ENCODE measurements at regions not wholly inside any gene's neighbourhood (a gene's known extent, or its start where the extent isn't known, plus 50 kb on each side); places are given as distances from the start of the nearest gene placed in this dataset.

- no peaks in the 10 kb centered on the region for H3K4me1 Mint-ChIP-seq
- H3K27ac Mint-ChIP-seq, result no peak overlapping the region
- ChIA-PET CTCF (interaction anchor here (1.1 kb wide), 1 partner anchor 10 kb away, joined by 3 read pairs; no protein-coding TSS in a partner anchor), POLR2A (no interaction called here)
- H3K36me3 Mint-ChIP-seq (ENCODE audit: low read depth), result no peaks in the 10 kb centered on the region
- H3K9me3 Mint-ChIP-seq, result peaks cover 9% of the 10 kb centered on the region
- H3K4me3 Mint-ChIP-seq, result no peak overlapping the region
- H3K27me3 Mint-ChIP-seq, result no peaks in the 10 kb centered on the region
- no peak for DNase-seq
These were observed 350.1 kb upstream of the PCDH7 start for GRCh38 chr4:30370105-30370504.

- H3K36me3 Mint-ChIP-seq (ENCODE audit: low read depth), result no peaks in the 10 kb centered on the region
- no peak overlapping the region for H3K27ac Mint-ChIP-seq
- H3K9me3 Mint-ChIP-seq, result peaks cover 2% of the 10 kb centered on the region
- H3K4me3 Mint-ChIP-seq, result no peak overlapping the region
- no peaks in the 10 kb centered on the region for H3K27me3 Mint-ChIP-seq
- ChIA-PET CTCF (interaction anchor here (1.5 kb wide), 1 partner anchor 10 kb away, joined by 3 read pairs; no protein-coding TSS in a partner anchor), POLR2A (no interaction called here)
- no peaks in the 10 kb centered on the region for H3K4me1 Mint-ChIP-seq
- no peak for DNase-seq
These were observed 339.7 kb upstream of the PCDH7 start for GRCh38 chr4:30380404-30380998.

GRCh38 chr4:30385650-30386049 is 334.5 kb upstream of the PCDH7 start:
- POLR2A ChIA-PET, result no interaction called here
- DNase-seq, result no peak
- CTCF ChIA-PET, result no interaction called here
- no peaks in the 10 kb centered on the region for H3K4me1 Mint-ChIP-seq
- no peaks in the 10 kb centered on the region for H3K36me3 Mint-ChIP-seq (ENCODE audit: low read depth)
- H3K27me3 Mint-ChIP-seq, result no peaks in the 10 kb centered on the region
- H3K27ac Mint-ChIP-seq, result no peak overlapping the region
- no peak overlapping the region for H3K4me3 Mint-ChIP-seq
- no peaks in the 10 kb centered on the region for H3K9me3 Mint-ChIP-seq

- H3K27ac Mint-ChIP-seq, result no peak overlapping the region
- no peaks in the 10 kb centered on the region for H3K4me1 Mint-ChIP-seq
- H3K27me3 Mint-ChIP-seq, result no peaks in the 10 kb centered on the region
- no peak for DNase-seq
- H3K36me3 Mint-ChIP-seq (ENCODE audit: low read depth), result no peaks in the 10 kb centered on the region
- peaks cover 1% of the 10 kb centered on the region for H3K9me3 Mint-ChIP-seq
- H3K4me3 Mint-ChIP-seq, result no peak overlapping the region
- CTCF ChIA-PET, result no interaction called here
- POLR2A ChIA-PET, result no interaction called here
These were observed 333.8 kb upstream of the PCDH7 start for GRCh38 chr4:30386266-30386895.

- peaks cover 19% of the 10 kb centered on the region for H3K9me3 Mint-ChIP-seq
- H3K27me3 Mint-ChIP-seq, result no peaks in the 10 kb centered on the region
- no peak overlapping the region for H3K4me3 Mint-ChIP-seq
- CTCF ChIA-PET, result interaction anchor here (0.6 kb wide), 1 partner anchor 61 kb away, joined by 3 read pairs; no protein-coding TSS in a partner anchor
- DNase-seq, result no peak
- H3K4me1 Mint-ChIP-seq, result no peaks in the 10 kb centered on the region
- no peaks in the 10 kb centered on the region for H3K36me3 Mint-ChIP-seq (ENCODE audit: low read depth)
- no peak overlapping the region for H3K27ac Mint-ChIP-seq
- POLR2A ChIA-PET, result no interaction called here
These were observed 324.3 kb upstream of the PCDH7 start for GRCh38 chr4:30395902-30396301.

- Mint-ChIP-seq H3K27ac (no peak overlapping the region), H3K4me3 (no peak overlapping the region), H3K36me3 (ENCODE audit: low read depth) (no peaks in the 10 kb centered on the region), H3K4me1 (no peaks in the 10 kb centered on the region), H3K9me3 (peaks cover 16% of the 10 kb centered on the region), H3K27me3 (no peaks in the 10 kb centered on the region)
- CTCF ChIA-PET, result no interaction called here
- DNase-seq, result no peak
- POLR2A ChIA-PET, result no interaction called here
These were observed 323.2 kb upstream of the PCDH7 start for GRCh38 chr4:30396772-30397475.

- Mint-ChIP-seq H3K36me3 (ENCODE audit: low read depth) (no peaks in the 10 kb centered on the region), H3K27ac (no peak overlapping the region), H3K4me3 (no peak overlapping the region), H3K4me1 (no peaks in the 10 kb centered on the region), H3K27me3 (no peaks in the 10 kb centered on the region), H3K9me3 (peaks cover 9% of the 10 kb centered on the region)
- DNase-seq, result no peak
- ChIA-PET CTCF (no interaction called here), POLR2A (no interaction called here)
These were observed 320.7 kb upstream of the PCDH7 start for GRCh38 chr4:30399476-30399875.

GRCh38 chr4:30402276-30402675 is 317.9 kb upstream of the PCDH7 start:
- H3K27me3 Mint-ChIP-seq, result no peaks in the 10 kb centered on the region
- no peak overlapping the region for H3K4me3 Mint-ChIP-seq
- no peaks in the 10 kb centered on the region for H3K4me1 Mint-ChIP-seq
- DNase-seq, result no peak
- no peak overlapping the region for H3K27ac Mint-ChIP-seq
- H3K36me3 Mint-ChIP-seq (ENCODE audit: low read depth), result no peaks in the 10 kb centered on the region
- peaks cover 10% of the 10 kb centered on the region for H3K9me3 Mint-ChIP-seq
- ChIA-PET CTCF (no interaction called here), POLR2A (no interaction called here)

GRCh38 chr4:30413915-30414314 is 306.3 kb upstream of the PCDH7 start:
- no peaks in the 10 kb centered on the region for H3K4me1 Mint-ChIP-seq
- no peak overlapping the region for H3K4me3 Mint-ChIP-seq
- POLR2A ChIA-PET, result no interaction called here
- no peaks in the 10 kb centered on the region for H3K27me3 Mint-ChIP-seq
- H3K9me3 Mint-ChIP-seq, result peaks cover 30% of the 10 kb centered on the region
- H3K36me3 Mint-ChIP-seq (ENCODE audit: low read depth), result no peaks in the 10 kb centered on the region
- CTCF ChIA-PET, result no interaction called here
- H3K27ac Mint-ChIP-seq, result no peak overlapping the region
- DNase-seq, result no peak

- CTCF ChIA-PET, result no interaction called here
- POLR2A ChIA-PET, result no interaction called here
- H3K27ac Mint-ChIP-seq, result no peak overlapping the region
- H3K4me3 Mint-ChIP-seq, result no peak overlapping the region
- H3K9me3 Mint-ChIP-seq, result peaks cover 25% of the 10 kb centered on the region
- H3K36me3 Mint-ChIP-seq (ENCODE audit: low read depth), result no peaks in the 10 kb centered on the region
- DNase-seq, result no peak
- H3K4me1 Mint-ChIP-seq, result no peaks in the 10 kb centered on the region
- H3K27me3 Mint-ChIP-seq, result no peaks in the 10 kb centered on the region
These were observed 303.6 kb upstream of the PCDH7 start for GRCh38 chr4:30416547-30416946.

- Mint-ChIP-seq H3K4me1 (no peaks in the 10 kb centered on the region), H3K36me3 (ENCODE audit: low read depth) (no peaks in the 10 kb centered on the region), H3K9me3 (peaks cover 28% of the 10 kb centered on the region), H3K27ac (no peak overlapping the region), H3K4me3 (no peak overlapping the region), H3K27me3 (no peaks in the 10 kb centered on the region)
- ChIA-PET CTCF (no interaction called here), POLR2A (no interaction called here)
- DNase-seq, result no peak
These were observed 292.2 kb upstream of the PCDH7 start for GRCh38 chr4:30427932-30428331.

- H3K9me3 Mint-ChIP-seq, result peaks cover 14% of the 10 kb centered on the region
- no peaks in the 10 kb centered on the region for H3K36me3 Mint-ChIP-seq (ENCODE audit: low read depth)
- DNase-seq, result no peak
- ChIA-PET POLR2A (no interaction called here), CTCF (no interaction called here)
- H3K27ac Mint-ChIP-seq, result no peak overlapping the region
- H3K4me1 Mint-ChIP-seq, result no peaks in the 10 kb centered on the region
- H3K4me3 Mint-ChIP-seq, result no peak overlapping the region
- H3K27me3 Mint-ChIP-seq, result no peaks in the 10 kb centered on the region
These were observed 290.1 kb upstream of the PCDH7 start for GRCh38 chr4:30429813-30430761.

GRCh38 chr4:30434656-30435055 is 285.5 kb upstream of the PCDH7 start:
- POLR2A ChIA-PET, result no interaction called here
- Mint-ChIP-seq H3K27me3 (no peaks in the 10 kb centered on the region), H3K4me3 (no peak overlapping the region), H3K4me1 (no peaks in the 10 kb centered on the region), H3K9me3 (peaks cover 9% of the 10 kb centered on the region), H3K27ac (no peak overlapping the region), H3K36me3 (ENCODE audit: low read depth) (no peaks in the 10 kb centered on the region)
- DNase-seq, result no peak
- CTCF ChIA-PET, result no interaction called here
